Endothelial cell of umbilical vein (primary cell): ENCODE measurements at regions not wholly inside any gene's neighbourhood (a gene's known extent, or its start where the extent isn't known, plus 50 kb on each side); places are given as distances from the start of the nearest gene placed in this dataset.

Experiments used
- BruUV-seq: library from RNA; stranded (reverse); fragments of 400-500 nt; replicated peaks from 2 replicates; lab custom pipeline; 2021; lab: Mats Ljungman, UMichigan
- CTCF ChIA-PET: fragments of 300-600, 350-600 bp; sonication (Branson Sonifier 250); formaldehyde crosslinking; loops from one replicate; lab custom pipeline; 2021; ENCODE audit warnings: antibody characterized with exemption, inconsistent platforms; lab: Charles Lee
- POLR2A ChIA-PET: fragments of 300-600, 350-600 bp; sonication (Branson Sonifier 250); formaldehyde crosslinking; loops from one replicate; lab custom pipeline; 2021; ENCODE audit warnings: antibody characterized with exemption, inconsistent platforms; lab: Charles Lee
- DNase-seq: peaks from one replicate; pipeline ENCODE4 v3.0.0-alpha.2; 2011; ENCODE audit warnings: low read depth, low spot score
- FAIRE-seq: peaks from 2 replicates; lab custom pipeline; 2011; peaks lifted over from hg19 to GRCh38; lab: Jason Lieb, UNC
- H2AFZ ChIP-seq: 2 replicates; pipeline ENCODE4 v1.6.0; 2012; ENCODE audit warnings: low read depth, low read length, control low read depth, inconsistent platforms
- H3K27ac ChIP-seq: 2 replicates; pipeline ENCODE4 v1.5.1; 2011; ENCODE audit warnings: low read depth, mild to moderate bottlenecking, control low read depth, low read length, moderate library complexity; ENCODE audit not compliant: insufficient read depth
- H3K27me3 ChIP-seq, 2 experiments: 2 replicates each; pipeline versions ENCODE4 v1.6.0 to v1.6.1; 2011; ENCODE audit warnings: low read length in 2 of 2, mixed read lengths in 1 of 2; ENCODE audit not compliant: control insufficient read depth in 2 of 2, insufficient read depth in 2 of 2
- H3K36me3 ChIP-seq, 2 experiments: 2 replicates in 1 of 2; 3 replicates in 1 of 2; pipeline ENCODE4 v1.5.1; 2011; ENCODE audit warnings: low read length in 2 of 2, mild to moderate bottlenecking in 1 of 2, moderate library complexity in 1 of 2; ENCODE audit not compliant: control insufficient read depth in 2 of 2, insufficient read depth in 2 of 2; ENCODE audit errors: extremely low read depth in 1 of 2
- H3K4me1 ChIP-seq: 3 replicates; pipeline ENCODE4 v1.5.1; 2011; ENCODE audit warnings: mild to moderate bottlenecking, low read length; ENCODE audit not compliant: control insufficient read depth, insufficient read depth; ENCODE audit errors: extremely low read depth
- H3K4me2 ChIP-seq: 2 replicates; pipeline ENCODE4 v1.6.1; 2011; ENCODE audit warnings: low read length, control low read depth, mixed read lengths; ENCODE audit not compliant: insufficient read depth
- H3K4me3 ChIP-seq, 3 experiments: fragments of 200-600 bp in 1 of 3; sonication (generic), shearing (Covaris generic) in 1 of 3; replicated peaks in 1 of 3; 2 replicates each; pipeline ENCODE4 v1.5.1; 2011 to 2016; ENCODE audit warnings: control low read depth in 3 of 3, low read length in 3 of 3, mild to moderate bottlenecking in 2 of 3, inconsistent platforms in 1 of 3, low read depth in 1 of 3, moderate library complexity in 1 of 3; ENCODE audit not compliant: insufficient read depth in 1 of 3
- H3K79me2 ChIP-seq: 2 replicates; pipeline ENCODE4 v1.6.0; 2012; ENCODE audit warnings: low read length, inconsistent platforms; ENCODE audit not compliant: control insufficient read depth, insufficient read depth
- H3K9ac ChIP-seq: replicated peaks from 2 replicates; pipeline ENCODE3; 2011; ENCODE audit warnings: low read length, control low read depth; ENCODE audit not compliant: insufficient read depth; ENCODE audit errors: extremely low read depth
- H3K9me1 ChIP-seq: replicated peaks from 3 replicates; pipeline ENCODE4 v1.6.0; 2011; ENCODE audit warnings: mild to moderate bottlenecking, low read length; ENCODE audit not compliant: control insufficient read depth, insufficient read depth; ENCODE audit errors: extremely low read depth
- H3K9me3 ChIP-seq: replicated peaks from 2 replicates; pipeline ENCODE4 v1.5.1; 2012; ENCODE audit warnings: low read length, inconsistent platforms; ENCODE audit not compliant: control insufficient read depth, insufficient read depth
- H4K20me1 ChIP-seq: replicated peaks from 2 replicates; pipeline ENCODE3; 2011; ENCODE audit warnings: mild to moderate bottlenecking, low read length; ENCODE audit not compliant: control insufficient read depth, insufficient read depth; ENCODE audit errors: extremely low read depth
- CTCF ChIP-seq, 2 donors: IDR thresholded peaks; 1 replicate in 1 of 2; 2 replicates in 1 of 2; pipeline ENCODE4 v1.5.1; 2011; ENCODE audit warnings: low read length in 2 of 2, mild to moderate bottlenecking in 2 of 2, moderate library complexity in 2 of 2, control low read depth in 1 of 2, inconsistent platforms in 1 of 2, low read depth in 1 of 2; ENCODE audit not compliant: insufficient read depth in 1 of 2; ENCODE audit errors: extremely low read depth in 1 of 2
- EZH2 ChIP-seq: IDR thresholded peaks from 2 replicates; pipeline ENCODE4 v1.6.1; 2012; ENCODE audit warnings: borderline replicate concordance, low read depth, mild to moderate bottlenecking, moderate library complexity, low read length, inconsistent platforms; ENCODE audit not compliant: severe bottlenecking
- FOS ChIP-seq: IDR thresholded peaks from 2 replicates; pipeline ENCODE4 v1.6.1; 2011; ENCODE audit warnings: mild to moderate bottlenecking, low read length, moderate library complexity, borderline replicate concordance; ENCODE audit not compliant: insufficient read depth
- GATA2 ChIP-seq: IDR thresholded peaks from 2 replicates; pipeline ENCODE4 v1.7.0; 2011; ENCODE audit warnings: low read depth, mild to moderate bottlenecking, moderate library complexity, mixed read lengths, low read length; ENCODE audit not compliant: insufficient read length, insufficient read depth
- JUN ChIP-seq: IDR thresholded peaks from 2 replicates; pipeline ENCODE4 v1.6.1; 2011; ENCODE audit warnings: borderline replicate concordance, low read depth; ENCODE audit not compliant: insufficient read length, insufficient read depth
- MAX ChIP-seq: IDR thresholded peaks from 2 replicates; pipeline ENCODE4 v1.6.1; 2011; ENCODE audit not compliant: insufficient read depth, insufficient read length
- MYC ChIP-seq: IDR thresholded peaks from one replicate; pipeline ENCODE4 v1.6.1; 2011; ENCODE audit warnings: mild to moderate bottlenecking, low read depth, low read length
- POLR2A ChIP-seq: IDR thresholded peaks from 2 replicates; pipeline ENCODE4 v1.6.1; 2012; ENCODE audit warnings: low read depth, mild to moderate bottlenecking, control low read depth, low read length
- POLR2AphosphoS5 ChIP-seq: IDR thresholded peaks from 2 replicates; pipeline ENCODE4 v1.6.1; 2012; ENCODE audit warnings: low read depth, mild to moderate bottlenecking, control low read depth, low read length, moderate library complexity; ENCODE audit not compliant: insufficient read depth
- dilution Hi-C: fragments of 300-500 bp; cut with MboI; formaldehyde crosslinking; loops from one replicate; pipeline ENCODE4 v1.15.0; 2019; ENCODE audit warnings: low sequenced_read_pairs; ENCODE audit not compliant: extremely low pct_ligation_motif_present
- intact Hi-C: fragments of 100-400 bp; cut with micrococcal nuclease; formaldehyde crosslinking; loops from one replicate; pipeline ENCODE4 v1.10.0; 2022

GRCh38 chr2:238560234-238560633 is 133.5 kb downstream of the ASB1 start:
- H2AFZ ChIP-seq, result no peak overlapping the region
- POLR2A ChIA-PET, result no interaction called here
- DNase-seq, result no peak
- H4K20me1 ChIP-seq, result no peaks in the 10 kb centered on the region
- intact Hi-C loops (no loop called here), dilution Hi-C loops (no loop called here)
- H3K27ac ChIP-seq, result no peak overlapping the region
- no peaks in the 10 kb centered on the region for H3K79me2 ChIP-seq
- no peak for FAIRE-seq
- no peaks in the 10 kb centered on the region for H3K27me3 ChIP-seq
- H3K9ac ChIP-seq, result no peak overlapping the region
- no TSS peak for BruUV-seq
- CTCF ChIA-PET, result no interaction called here
- H3K9me1 ChIP-seq, result no peaks in the 10 kb centered on the region
- H3K4me3 ChIP-seq, result no peak overlapping the region
- H3K9me3 ChIP-seq, result no peaks in the 10 kb centered on the region
- TF ChIP-seq GATA2 (no peak), JUN (no peak), CTCF (IDR thresholded peaks at IDR 0.05; ENCODE audit: extremely low read depth in 1 of 2, insufficient read depth in 1 of 2, low read depth in 1 of 2, low read length in 2 of 2) (no peak), POLR2AphosphoS5 (no peak), MAX (no peak)
- no peak overlapping the region for H3K4me2 ChIP-seq
- H3K36me3 ChIP-seq, result no peaks in the 10 kb centered on the region
- H3K4me1 ChIP-seq, result no peaks in the 10 kb centered on the region

- no peak overlapping the region for H2AFZ ChIP-seq
- no peak overlapping the region for H3K9ac ChIP-seq
- no peaks in the 10 kb centered on the region for H4K20me1 ChIP-seq
- no peak overlapping the region for H3K4me3 ChIP-seq
- H3K9me3 ChIP-seq, result no peaks in the 10 kb centered on the region
- H3K36me3 ChIP-seq, result no peaks in the 10 kb centered on the region
- H3K4me1 ChIP-seq, result no peaks in the 10 kb centered on the region
- H3K27ac ChIP-seq, result no peak overlapping the region
- FAIRE-seq, result no peak
- intact Hi-C loops, result no loop called here
- no peaks in the 10 kb centered on the region for H3K9me1 ChIP-seq
- dilution Hi-C loops, result no loop called here
- CTCF ChIA-PET, result no interaction called here
- H3K79me2 ChIP-seq, result no peaks in the 10 kb centered on the region
- POLR2A ChIA-PET, result no interaction called here
- H3K27me3 ChIP-seq, result no peaks in the 10 kb centered on the region
- no peak overlapping the region for H3K4me2 ChIP-seq
- no TSS peak for BruUV-seq
- no peak for DNase-seq
- no peak for TF ChIP-seq MAX
- TF ChIP-seq JUN, result no peak
- TF ChIP-seq GATA2, result no peak
- no peak for TF ChIP-seq MYC
- TF ChIP-seq CTCF (IDR thresholded peaks at IDR 0.05; ENCODE audit: extremely low read depth in 1 of 2, insufficient read depth in 1 of 2, low read depth in 1 of 2, low read length in 2 of 2), result no peak
- no peak for TF ChIP-seq EZH2
- no peak for TF ChIP-seq FOS
- TF ChIP-seq POLR2AphosphoS5, result no peak
- no peak for TF ChIP-seq POLR2A
Measured at GRCh38 chr2:238561230-238561629, 134.5 kb downstream of the ASB1 start.
